Vagina (tissue), 2 donors: ENCODE measurements at regions not wholly inside any gene's neighbourhood (a gene's known extent, or its start where the extent isn't known, plus 50 kb on each side); places are given as distances from the start of the nearest gene placed in this dataset.

Experiments
- DNase-seq, 2 donors: peaks; one replicate each; pipeline ENCODE4 v3.0.0-alpha.2; 2017; ENCODE audit errors: extremely low spot score in 2 of 2
- H3K27ac ChIP-seq: fragments of 200-600 bp; sonication (generic); one replicate; pipeline ENCODE4 v1.5.1; 2019
- H3K27me3 ChIP-seq: fragments of 200-600 bp; sonication (generic); one replicate; pipeline ENCODE4 v1.5.1; 2019
- H3K36me3 ChIP-seq, 2 donors: fragments of 200-600 bp; sonication (generic); one replicate each; pipeline ENCODE4 v1.5.1; 2017 to 2019
- H3K4me1 ChIP-seq: fragments of 200-600 bp; sonication (generic); one replicate; pipeline ENCODE4 v1.5.1; 2019
- H3K4me3 ChIP-seq, 2 donors: fragments of 200-600 bp; sonication (generic); 1 replicate in 1 of 2; 2 replicates in 1 of 2; pipeline ENCODE4 v1.5.1; 2016 to 2019
- H3K9me3 ChIP-seq: fragments of 200-600 bp; sonication (generic); one replicate; pipeline ENCODE4 v1.5.1; 2019
- POLR2A ChIP-seq, 2 donors: fragments of 450-650 bp; IDR thresholded peaks; one replicate each; pipeline ENCODE4 v1.6.1; 2017; ENCODE audit warnings: antibody characterized with exemption in 2 of 2, mild to moderate bottlenecking in 2 of 2, moderate library complexity in 2 of 2
- POLR2AphosphoS5 ChIP-seq, 2 donors: sonication (generic); formaldehyde crosslinking; IDR thresholded peaks; one replicate each; pipeline ENCODE4 v1.9.0; 2017; ENCODE audit warnings: antibody characterized with exemption in 2 of 2, mild to moderate bottlenecking in 2 of 2, low read depth in 1 of 2; ENCODE audit not compliant: insufficient read depth in 1 of 2
- intact Hi-C: fragments of 100-400 bp; cut with DNase I; formaldehyde crosslinking; loops from one replicate; pipeline ENCODE4 v1.15.1; 2023
- TF ChIP-seq, protein P1 (sequence below), 3 experiments: fragments of 450-650 bp in 2 of 3; fragments of 200-600 bp in 1 of 3; sonication (generic) in 1 of 3; IDR thresholded peaks; one replicate each; pipeline ENCODE4 v1.5.1; 2017 to 2019; ENCODE audit warnings: antibody characterized with exemption in 3 of 3, mild to moderate bottlenecking in 2 of 3, moderate library complexity in 2 of 3

DNA sequence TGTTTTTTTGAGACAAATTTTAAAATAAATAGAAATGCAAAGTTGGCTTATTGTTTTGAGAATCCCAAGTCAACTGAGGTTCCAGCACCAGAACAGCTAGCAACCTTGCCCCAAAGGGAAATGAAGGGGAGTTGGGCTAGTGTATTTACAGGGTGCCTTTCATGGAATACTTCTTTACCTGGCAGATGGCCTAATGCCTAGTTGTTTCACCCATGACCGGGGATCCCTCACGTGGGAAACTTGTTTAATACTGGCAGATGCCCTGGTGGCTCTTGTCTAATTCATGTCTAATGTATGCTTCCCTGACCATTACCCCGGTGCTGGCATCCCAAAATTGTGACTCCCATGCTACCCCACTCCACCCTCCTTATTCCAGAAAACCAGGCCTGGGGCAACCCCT, 861.1 kb upstream of the ZWINT start:
- intact Hi-C loops: no loop called here
- Histone ChIP-seq H3K9me3 (no peaks in the 10 kb centered on the region), H3K27ac (no peak overlapping the region), H3K4me3 (no peak overlapping the region), H3K4me1 (no peaks in the 10 kb centered on the region), H3K27me3 (no peaks in the 10 kb centered on the region), H3K36me3 (no peaks in the 10 kb centered on the region)
- DNase-seq: no peak
- TF ChIP-seq, protein P1, sequence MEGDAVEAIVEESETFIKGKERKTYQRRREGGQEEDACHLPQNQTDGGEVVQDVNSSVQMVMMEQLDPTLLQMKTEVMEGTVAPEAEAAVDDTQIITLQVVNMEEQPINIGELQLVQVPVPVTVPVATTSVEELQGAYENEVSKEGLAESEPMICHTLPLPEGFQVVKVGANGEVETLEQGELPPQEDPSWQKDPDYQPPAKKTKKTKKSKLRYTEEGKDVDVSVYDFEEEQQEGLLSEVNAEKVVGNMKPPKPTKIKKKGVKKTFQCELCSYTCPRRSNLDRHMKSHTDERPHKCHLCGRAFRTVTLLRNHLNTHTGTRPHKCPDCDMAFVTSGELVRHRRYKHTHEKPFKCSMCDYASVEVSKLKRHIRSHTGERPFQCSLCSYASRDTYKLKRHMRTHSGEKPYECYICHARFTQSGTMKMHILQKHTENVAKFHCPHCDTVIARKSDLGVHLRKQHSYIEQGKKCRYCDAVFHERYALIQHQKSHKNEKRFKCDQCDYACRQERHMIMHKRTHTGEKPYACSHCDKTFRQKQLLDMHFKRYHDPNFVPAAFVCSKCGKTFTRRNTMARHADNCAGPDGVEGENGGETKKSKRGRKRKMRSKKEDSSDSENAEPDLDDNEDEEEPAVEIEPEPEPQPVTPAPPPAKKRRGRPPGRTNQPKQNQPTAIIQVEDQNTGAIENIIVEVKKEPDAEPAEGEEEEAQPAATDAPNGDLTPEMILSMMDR (IDR thresholded peaks at IDR 0.05): no peak

DNA sequence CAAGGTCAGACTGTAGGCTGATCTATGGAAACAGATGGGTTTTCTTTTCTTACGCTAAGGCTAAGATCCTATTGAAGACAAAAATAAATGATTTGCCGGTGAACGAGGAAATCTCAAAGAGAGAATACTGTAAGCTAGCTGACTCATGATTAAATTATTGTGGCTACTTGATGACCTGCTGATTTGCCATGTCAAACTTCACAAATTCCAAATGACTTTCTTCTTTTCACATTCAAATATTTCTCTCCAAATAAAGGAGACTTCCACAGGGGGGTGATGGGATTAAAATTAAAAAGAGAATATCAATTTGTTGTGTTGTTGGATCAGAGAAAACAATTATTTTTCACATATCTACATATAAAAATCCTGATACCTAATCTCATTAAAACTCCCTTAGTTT, 860.6 kb upstream of the ZWINT start:
- Histone ChIP-seq H3K9me3 (no peaks in the 10 kb centered on the region), H3K4me1 (no peaks in the 10 kb centered on the region), H3K27me3 (no peaks in the 10 kb centered on the region), H3K36me3 (no peaks in the 10 kb centered on the region), H3K27ac (no peak overlapping the region), H3K4me3 (no peak overlapping the region)
- TF ChIP-seq POLR2AphosphoS5 (IDR thresholded peaks at IDR 0.05; ENCODE audit: insufficient read depth in 1 of 2, low read depth in 1 of 2): no peak
- TF ChIP-seq, protein P1 (IDR thresholded peaks at IDR 0.05): no peak
- no peak for TF ChIP-seq POLR2A (IDR thresholded peaks at IDR 0.05)
- intact Hi-C loops: no loop called here
- no peak for DNase-seq

DNA sequence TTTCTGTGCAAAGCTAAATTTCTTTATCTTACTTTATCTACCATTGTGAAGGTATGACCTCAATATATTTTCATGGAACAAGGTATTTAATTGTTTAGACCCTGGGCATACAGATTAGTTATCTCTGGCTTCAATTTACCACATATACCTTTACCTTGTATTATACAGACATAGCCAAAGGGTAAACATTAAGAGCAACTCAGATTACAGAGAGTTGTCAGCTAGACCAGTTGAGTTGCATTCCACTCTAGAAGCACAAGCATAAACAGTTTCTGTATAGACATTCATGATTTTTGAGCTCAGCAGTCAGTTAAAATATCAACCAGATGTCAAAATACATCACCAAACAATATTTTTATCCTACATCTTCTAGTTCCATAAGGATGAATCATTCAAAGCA, 857.3 kb upstream of the ZWINT start:
- TF ChIP-seq POLR2AphosphoS5 (IDR thresholded peaks at IDR 0.05; ENCODE audit: insufficient read depth in 1 of 2, low read depth in 1 of 2) (no peak), POLR2A (IDR thresholded peaks at IDR 0.05) (no peak)
- TF ChIP-seq, protein P1 (IDR thresholded peaks at IDR 0.05): no peak
- Histone ChIP-seq H3K27ac (no peak overlapping the region), H3K9me3 (no peaks in the 10 kb centered on the region), H3K27me3 (no peaks in the 10 kb centered on the region), H3K4me3 (no peak overlapping the region), H3K4me1 (no peaks in the 10 kb centered on the region), H3K36me3 (no peaks in the 10 kb centered on the region)
- intact Hi-C loops: no loop called here
- DNase-seq: no peak

DNA sequence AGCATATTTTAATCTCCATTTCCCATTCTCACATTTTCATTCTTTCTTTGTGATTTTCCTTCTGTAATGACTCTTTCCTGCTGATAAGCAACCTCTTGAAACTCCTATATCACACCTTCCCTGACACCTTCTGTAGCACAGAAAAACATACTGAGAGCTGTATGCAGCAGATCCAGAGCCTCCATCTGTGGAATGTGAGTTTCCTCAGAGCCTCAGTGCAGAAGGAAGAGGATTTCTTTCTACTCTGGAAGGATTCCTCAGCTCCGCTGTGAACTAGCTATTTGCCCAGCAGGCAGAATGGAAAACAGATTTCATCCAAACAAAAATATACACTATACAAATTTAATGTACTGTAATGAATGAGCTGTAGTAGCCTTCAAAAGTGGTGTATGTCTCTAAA, 841.3 kb upstream of the ZWINT start:
- H3K9me3 ChIP-seq: no peaks in the 10 kb centered on the region
- TF ChIP-seq POLR2AphosphoS5 (IDR thresholded peaks at IDR 0.05; ENCODE audit: insufficient read depth in 1 of 2, low read depth in 1 of 2) (no peak), POLR2A (IDR thresholded peaks at IDR 0.05) (no peak)
- TF ChIP-seq, protein P1 (IDR thresholded peaks at IDR 0.05): no peak
- no peaks in the 10 kb centered on the region for H3K27me3 ChIP-seq
- no peaks in the 10 kb centered on the region for H3K4me1 ChIP-seq
- no peaks in the 10 kb centered on the region for H3K36me3 ChIP-seq
- no peak overlapping the region for H3K27ac ChIP-seq
- DNase-seq: no peak
- intact Hi-C loops: no loop called here
- no peak overlapping the region for H3K4me3 ChIP-seq

DNA sequence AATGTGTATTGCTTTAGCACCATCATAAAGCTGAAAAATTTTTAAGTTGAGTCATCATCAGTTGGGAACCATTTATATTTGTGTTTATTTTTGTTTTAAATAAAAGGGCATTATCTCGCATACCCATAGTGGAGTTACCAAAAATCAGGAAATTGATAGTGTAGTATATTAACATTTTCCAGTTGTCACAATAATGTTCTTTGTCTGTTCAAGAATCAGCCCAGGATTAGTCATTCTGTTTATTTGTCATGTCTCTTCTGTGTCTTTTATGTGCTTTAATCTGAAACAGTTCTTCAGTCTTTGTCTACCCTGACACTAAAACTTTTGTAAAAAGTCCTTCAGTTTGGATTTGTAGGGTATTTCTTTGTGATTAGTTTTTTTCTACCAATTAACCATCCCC, 827.8 kb upstream of the ZWINT start:
- H3K4me1 ChIP-seq: no peaks in the 10 kb centered on the region
- no peak overlapping the region for H3K4me3 ChIP-seq
- DNase-seq: no peak
- no peak overlapping the region for H3K27ac ChIP-seq
- intact Hi-C loops: no loop called here
- no peaks in the 10 kb centered on the region for H3K9me3 ChIP-seq
- H3K36me3 ChIP-seq: no peaks in the 10 kb centered on the region
- no peaks in the 10 kb centered on the region for H3K27me3 ChIP-seq
- TF ChIP-seq POLR2A (IDR thresholded peaks at IDR 0.05) (no peak), POLR2AphosphoS5 (IDR thresholded peaks at IDR 0.05; ENCODE audit: insufficient read depth in 1 of 2, low read depth in 1 of 2) (no peak)
- TF ChIP-seq, protein P1 (IDR thresholded peaks at IDR 0.05): no peak
